ENCODE measurements at regions not wholly inside any gene's neighbourhood (a gene's known extent, or its start where the extent isn't known, plus 50 kb on each side); places are given as distances from the start of the nearest gene placed in this dataset.

GRCh38 chr11:119478711-119479285 is 55.8 kb upstream of the THY1 start:
- no peak for TF ChIP-seq CTCF (IDR thresholded peaks at IDR 0.05)
- TF ChIP-seq POLR2A (IDR thresholded peaks at IDR 0.05), result no peak
- TF ChIP-seq POLR2AphosphoS5 (IDR thresholded peaks at IDR 0.05), result no peak
